HEK293 (cell line): ENCODE measurements at regions not wholly inside any gene's neighbourhood (a gene's known extent, or its start where the extent isn't known, plus 50 kb on each side); places are given as distances from the start of the nearest gene placed in this dataset.
A peak's percentile ranks its signal among the peaks of the same experiment; 100 is the strongest.

Source experiments
- CTCF ChIA-PET: fragments of 350-600 bp; formaldehyde crosslinking; extraction: SDS; loops from one replicate; lab custom pipeline; 2021; ENCODE audit warnings: antibody characterized with exemption; lab: Yijun Ruan, JAX
- POLR2A ChIA-PET: fragments of 300-600 bp; formaldehyde crosslinking; extraction: SDS; loops from one replicate; lab custom pipeline; 2020; ENCODE audit warnings: antibody characterized with exemption, inconsistent platforms; lab: Yijun Ruan, JAX
- H3K27ac ChIP-seq: fragments of 200-500 bp; sonication (Bioruptor generic); 2 replicates; pipeline ENCODE4 v1.5.1; 2014; ENCODE audit warnings: low read depth, low read length, control low read depth, inconsistent platforms; ENCODE audit errors: extremely low read depth
- H3K36me3 ChIP-seq, 2 experiments: fragments of 200-500 bp in 1 of 2; sonication (Bioruptor generic) in 1 of 2; 1 replicate in 1 of 2; 2 replicates in 1 of 2; pipeline ENCODE4 v1.5.1; 2014 to 2017; ENCODE audit warnings: inconsistent platforms in 2 of 2, low read length in 2 of 2; ENCODE audit not compliant: control insufficient read depth in 2 of 2, insufficient read depth in 1 of 2
- H3K4me1 ChIP-seq: fragments of 200-500 bp; sonication (Bioruptor generic); 2 replicates; pipeline ENCODE4 v1.5.1; 2014; ENCODE audit warnings: mild to moderate bottlenecking, low read length, inconsistent platforms; ENCODE audit not compliant: control insufficient read depth, insufficient read depth
- H3K4me3 ChIP-seq: 2 replicates; pipeline ENCODE4 v1.5.1; 2011; ENCODE audit warnings: low read depth, mild to moderate bottlenecking, control low read depth, low read length, moderate library complexity
- H3K9me3 ChIP-seq: fragments of 200-500 bp; sonication (Bioruptor generic); 2 replicates; pipeline ENCODE4 v1.5.1; 2014; ENCODE audit warnings: low read depth, low read length, inconsistent platforms; ENCODE audit not compliant: control insufficient read depth, insufficient read depth
- GLI2 ChIP-seq: fragments of 450-650 bp; formaldehyde crosslinking; IDR thresholded peaks from 2 replicates; pipeline ENCODE4; 2017; ENCODE audit warnings: missing biosample characterization, missing genetic modification characterization, low read depth, borderline replicate concordance
- SETDB1 ChIP-seq: IDR thresholded peaks from one replicate; pipeline ENCODE4 v1.6.1; 2017; ENCODE audit warnings: mild to moderate bottlenecking, low read length, moderate library complexity, mixed read lengths; ENCODE audit not compliant: insufficient read length
- SP2 ChIP-seq: fragments of 450-650 bp; formaldehyde crosslinking; IDR thresholded peaks from 2 replicates; pipeline ENCODE4 v1.5.1; 2016; ENCODE audit warnings: missing biosample characterization, missing genetic modification characterization
- ZBTB17 ChIP-seq: fragments of 450-650 bp; formaldehyde crosslinking; IDR thresholded peaks from 2 replicates; pipeline ENCODE4 v1.5.1; 2016; ENCODE audit warnings: missing biosample characterization, missing genetic modification characterization
- ZFP37 ChIP-seq: fragments of 450-650 bp; formaldehyde crosslinking; IDR thresholded peaks from 2 replicates; pipeline ENCODE4 v1.5.1; 2016; ENCODE audit warnings: missing biosample characterization, missing genetic modification characterization
- ZNF10 ChIP-seq: fragments of 450-650 bp; formaldehyde crosslinking; IDR thresholded peaks from 2 replicates; pipeline ENCODE4 v1.5.1; 2017; ENCODE audit warnings: missing biosample characterization, missing genetic modification characterization
- ZNF202 ChIP-seq: fragments of 450-650 bp; formaldehyde crosslinking; IDR thresholded peaks from 2 replicates; pipeline ENCODE4 v1.5.1; 2016; ENCODE audit warnings: missing biosample characterization, missing genetic modification characterization, borderline replicate concordance
- ZNF221 ChIP-seq: fragments of 450-650 bp; formaldehyde crosslinking; IDR thresholded peaks from 2 replicates; pipeline ENCODE4 v1.5.1; 2017; ENCODE audit warnings: missing biosample characterization, missing genetic modification characterization, borderline replicate concordance
- ZNF362 ChIP-seq: fragments of 450-650 bp; formaldehyde crosslinking; IDR thresholded peaks from 2 replicates; pipeline ENCODE4 v1.5.1; 2016; ENCODE audit warnings: missing biosample characterization, missing genetic modification characterization
- ZNF423 ChIP-seq: fragments of 450-650 bp; formaldehyde crosslinking; IDR thresholded peaks from 2 replicates; pipeline ENCODE4 v1.5.1; 2016; ENCODE audit warnings: missing biosample characterization, missing genetic modification characterization
- ZNF433 ChIP-seq: fragments of 450-650 bp; formaldehyde crosslinking; IDR thresholded peaks from 2 replicates; pipeline ENCODE4 v1.5.1; 2016; ENCODE audit warnings: missing biosample characterization, missing genetic modification characterization, low read depth
- ZNF518A ChIP-seq: fragments of 450-650 bp; formaldehyde crosslinking; conservative IDR thresholded peaks from 2 replicates; pipeline ENCODE4 v1.5.1; 2016; ENCODE audit warnings: low read depth, missing biosample characterization, missing genetic modification characterization
- ZNF600 ChIP-seq: fragments of 450-650 bp; formaldehyde crosslinking; IDR thresholded peaks from 2 replicates; pipeline ENCODE4 v1.5.1; 2016; ENCODE audit warnings: missing biosample characterization, missing genetic modification characterization
- ZNF610 ChIP-seq: fragments of 450-650 bp; formaldehyde crosslinking; IDR thresholded peaks from 2 replicates; pipeline ENCODE4 v1.5.1; 2016; ENCODE audit warnings: missing biosample characterization, missing genetic modification characterization, borderline replicate concordance
- ZNF768 ChIP-seq: fragments of 450-650 bp; formaldehyde crosslinking; IDR thresholded peaks from 2 replicates; pipeline ENCODE4 v1.5.1; 2018; ENCODE audit warnings: missing biosample characterization, mild to moderate bottlenecking, missing genetic modification characterization
- ZNF791 ChIP-seq: fragments of 450-650 bp; formaldehyde crosslinking; IDR thresholded peaks from 2 replicates; pipeline ENCODE4 v1.5.1; 2016; ENCODE audit warnings: missing biosample characterization, missing genetic modification characterization
- ZXDB ChIP-seq: fragments of 450-650 bp; formaldehyde crosslinking; IDR thresholded peaks from 2 replicates; pipeline ENCODE4 v1.5.1; 2016; ENCODE audit warnings: missing biosample characterization, missing genetic modification characterization
- TF ChIP-seq, protein P1 (sequence below): fragments of 450-650 bp; formaldehyde crosslinking; IDR thresholded peaks from 2 replicates; pipeline ENCODE4 v1.5.1; 2016; ENCODE audit warnings: missing biosample characterization, missing genetic modification characterization
- TF ChIP-seq, protein P2 (sequence below): fragments of 450-650 bp; formaldehyde crosslinking; IDR thresholded peaks from 2 replicates; pipeline ENCODE4 v1.5.1; 2017; ENCODE audit warnings: missing biosample characterization, missing genetic modification characterization

GRCh38 chr18:22468554-22468891 lies 50.8 kb upstream of the CTAGE1 start:
- ChIA-PET CTCF (no interaction called here), POLR2A (no interaction called here)
- H3K9me3 ChIP-seq = no peaks in the 10 kb centered on the region
- no peak for TF ChIP-seq ZNF362 (tag by site-specific recombination)
- TF ChIP-seq, protein P1, sequence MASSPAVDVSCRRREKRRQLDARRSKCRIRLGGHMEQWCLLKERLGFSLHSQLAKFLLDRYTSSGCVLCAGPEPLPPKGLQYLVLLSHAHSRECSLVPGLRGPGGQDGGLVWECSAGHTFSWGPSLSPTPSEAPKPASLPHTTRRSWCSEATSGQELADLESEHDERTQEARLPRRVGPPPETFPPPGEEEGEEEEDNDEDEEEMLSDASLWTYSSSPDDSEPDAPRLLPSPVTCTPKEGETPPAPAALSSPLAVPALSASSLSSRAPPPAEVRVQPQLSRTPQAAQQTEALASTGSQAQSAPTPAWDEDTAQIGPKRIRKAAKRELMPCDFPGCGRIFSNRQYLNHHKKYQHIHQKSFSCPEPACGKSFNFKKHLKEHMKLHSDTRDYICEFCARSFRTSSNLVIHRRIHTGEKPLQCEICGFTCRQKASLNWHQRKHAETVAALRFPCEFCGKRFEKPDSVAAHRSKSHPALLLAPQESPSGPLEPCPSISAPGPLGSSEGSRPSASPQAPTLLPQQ (tag by site-specific recombination) = no peak
- peak; percentile 57 for TF ChIP-seq SETDB1
- TF ChIP-seq ZNF221 (tag by site-specific recombination) = no peak
- no peak overlapping the region for H3K4me3 ChIP-seq
- peaks cover 32% of the 10 kb centered on the region for H3K4me1 ChIP-seq
- no peaks in the 10 kb centered on the region for H3K36me3 ChIP-seq
- H3K27ac ChIP-seq = no peak overlapping the region; the same call in 1 of the 2 replicates

DNA sequence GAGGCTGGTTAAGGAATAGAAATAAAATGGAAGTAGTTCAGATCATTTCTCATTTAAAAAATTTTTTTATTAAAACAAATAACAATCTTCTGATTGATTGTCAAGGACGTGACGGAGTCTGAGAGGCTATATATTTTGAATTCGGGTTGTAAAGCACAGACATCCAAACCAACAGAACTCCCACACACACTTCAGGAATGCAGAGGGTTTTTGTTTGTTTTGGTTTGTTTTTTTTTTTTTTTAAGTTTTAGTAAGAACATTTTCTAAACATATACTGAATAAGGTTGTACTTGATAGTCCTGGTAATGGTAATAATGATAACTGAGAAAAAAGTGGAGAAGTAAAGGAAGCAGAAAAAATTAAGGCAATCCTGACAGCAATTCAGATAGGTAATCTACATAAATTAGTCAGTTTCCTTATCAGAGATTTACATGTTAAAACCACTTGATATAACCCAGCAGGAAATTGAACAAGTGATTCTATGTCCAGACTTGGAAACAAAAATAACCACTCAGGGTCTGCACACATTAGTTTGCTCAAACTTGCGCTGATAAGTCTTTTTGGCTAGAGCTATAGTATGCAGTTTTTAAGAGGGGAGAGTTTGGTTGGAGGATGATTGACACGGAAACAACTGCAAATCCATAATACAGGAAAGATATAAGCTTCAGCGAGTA lies 51.5 kb upstream of the CTAGE1 start:
- no peak overlapping the region; the same call in 1 of the 2 replicates for H3K27ac ChIP-seq
- H3K36me3 ChIP-seq = no peaks in the 10 kb centered on the region
- no peak overlapping the region for H3K4me3 ChIP-seq
- ChIA-PET POLR2A (no interaction called here), CTCF (interaction anchor here (0.7 kb wide), 1 partner anchor 222 kb away, joined by 6 read pairs; no protein-coding TSS in a partner anchor)
- no peaks in the 10 kb centered on the region for H3K9me3 ChIP-seq
- peaks cover 32% of the 10 kb centered on the region for H3K4me1 ChIP-seq
- TF ChIP-seq ZNF600 (tag by site-specific recombination) (0 out of 2 replicates have a peak, but pooled peaks have one; percentile 10), ZNF791 (tag by site-specific recombination) (no peak), ZBTB17 (peak; percentile 58)

GRCh38 chr18:22469926-22470247 lies 52.2 kb upstream of the CTAGE1 start:
- Histone ChIP-seq H3K4me1 (peaks cover 32% of the 10 kb centered on the region), H3K9me3 (no peaks in the 10 kb centered on the region), H3K36me3 (no peaks in the 10 kb centered on the region), H3K4me3 (no peak overlapping the region), H3K27ac (peak overlapping the region; percentile 54; the same call in 1 of the 2 replicates)
- POLR2A ChIA-PET = no interaction called here
- CTCF ChIA-PET = no interaction called here
- TF ChIP-seq ZNF10 (tag by site-specific recombination) (no peak), GLI2 (tag by site-specific recombination) (no peak), ZNF768 (tag by site-specific recombination) (no peak), ZNF423 (no peak), ZNF433 (tag by site-specific recombination) (no peak), ZNF518A (no peak), SP2 (tag by site-specific recombination) (no peak), ZNF202 (tag by site-specific recombination) (no peak), ZFP37 (tag by site-specific recombination) (no peak), ZNF610 (no peak), ZXDB (tag by site-specific recombination) (no peak)
- TF ChIP-seq, protein P1 (tag by site-specific recombination) = no peak
- TF ChIP-seq, protein P2, sequence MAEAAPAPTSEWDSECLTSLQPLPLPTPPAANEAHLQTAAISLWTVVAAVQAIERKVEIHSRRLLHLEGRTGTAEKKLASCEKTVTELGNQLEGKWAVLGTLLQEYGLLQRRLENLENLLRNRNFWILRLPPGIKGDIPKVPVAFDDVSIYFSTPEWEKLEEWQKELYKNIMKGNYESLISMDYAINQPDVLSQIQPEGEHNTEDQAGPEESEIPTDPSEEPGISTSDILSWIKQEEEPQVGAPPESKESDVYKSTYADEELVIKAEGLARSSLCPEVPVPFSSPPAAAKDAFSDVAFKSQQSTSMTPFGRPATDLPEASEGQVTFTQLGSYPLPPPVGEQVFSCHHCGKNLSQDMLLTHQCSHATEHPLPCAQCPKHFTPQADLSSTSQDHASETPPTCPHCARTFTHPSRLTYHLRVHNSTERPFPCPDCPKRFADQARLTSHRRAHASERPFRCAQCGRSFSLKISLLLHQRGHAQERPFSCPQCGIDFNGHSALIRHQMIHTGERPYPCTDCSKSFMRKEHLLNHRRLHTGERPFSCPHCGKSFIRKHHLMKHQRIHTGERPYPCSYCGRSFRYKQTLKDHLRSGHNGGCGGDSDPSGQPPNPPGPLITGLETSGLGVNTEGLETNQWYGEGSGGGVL (tag by site-specific recombination) = no peak
